ENCODE measurements at regions not wholly inside any gene's neighbourhood (a gene's known extent, or its start where the extent isn't known, plus 50 kb on each side); places are given as distances from the start of the nearest gene placed in this dataset.

- DNase-seq: no peak
Observed at GRCh38 chr2:226366920-226367319, 432.7 kb downstream of the IRS1 start.

- DNase-seq: no peak
Observed at GRCh38 chr2:226364217-226364616, 435.4 kb downstream of the IRS1 start.

- no peak for DNase-seq
Observed at GRCh38 chr2:226362980-226363379, 436.6 kb downstream of the IRS1 start.

- DNase-seq: no peak
Observed at GRCh38 chr2:226360658-226361057, 439.0 kb downstream of the IRS1 start.

GRCh38 chr2:226358688-226359087 lies 440.9 kb downstream of the IRS1 start:
- DNase-seq: no peak

- no peak for DNase-seq
Observed at GRCh38 chr2:226357816-226358215, 441.8 kb downstream of the IRS1 start.

- DNase-seq: no peak
Observed at GRCh38 chr2:226355600-226355999, 444.0 kb downstream of the IRS1 start.

GRCh38 chr2:226354434-226354833 lies 445.2 kb downstream of the IRS1 start:
- DNase-seq: no peak

GRCh38 chr2:226352941-226353560 lies 446.6 kb downstream of the IRS1 start:
- DNase-seq: no peak

GRCh38 chr2:226351711-226352110 lies 447.9 kb downstream of the IRS1 start:
- no peak for DNase-seq

- DNase-seq: no peak
Observed at GRCh38 chr2:226339616-226340015, 460.0 kb downstream of the IRS1 start.

GRCh38 chr2:226338825-226339224 lies 460.8 kb downstream of the IRS1 start:
- DNase-seq: no peak

GRCh38 chr2:226337941-226338600 lies 461.5 kb downstream of the IRS1 start:
- no peak for DNase-seq

- no peak for DNase-seq
Observed at GRCh38 chr2:226336283-226336682, 463.3 kb downstream of the IRS1 start.

- DNase-seq: no peak
Observed at GRCh38 chr2:226334981-226335720, 464.5 kb downstream of the IRS1 start.

GRCh38 chr2:226333388-226333787 lies 466.2 kb downstream of the IRS1 start:
- no peak for DNase-seq

- DNase-seq: no peak
Observed at GRCh38 chr2:226330206-226330605, 469.4 kb downstream of the IRS1 start.

GRCh38 chr2:226329180-226329579 lies 470.4 kb downstream of the IRS1 start:
- no peak for DNase-seq

GRCh38 chr2:226327830-226328229 lies 471.8 kb downstream of the IRS1 start:
- DNase-seq: no peak

- DNase-seq: no peak
Observed at GRCh38 chr2:226325526-226325925, 474.1 kb downstream of the IRS1 start.

- DNase-seq: no peak
Observed at GRCh38 chr2:226320076-226320948, 479.3 kb downstream of the IRS1 start.

GRCh38 chr2:226317970-226318369 lies 481.6 kb downstream of the IRS1 start:
- no peak for DNase-seq

- no peak for DNase-seq
Observed at GRCh38 chr2:226313060-226313459, 486.6 kb downstream of the IRS1 start.
